Left cardiac atrium (tissue), 4 donors: ENCODE measurements at regions not wholly inside any gene's neighbourhood (a gene's known extent, or its start where the extent isn't known, plus 50 kb on each side); places are given as distances from the start of the nearest gene placed in this dataset.
A peak's percentile ranks its signal among the peaks of the same experiment; 100 is the strongest.
"Not testable (repeated sequence)": the region's sequence is repeated elsewhere in the genome, so short reads cannot be mapped to it uniquely, and the experiment has no call there.

ENCODE experiments used
- ATAC-seq, 2 donors: fragments of 200-7000 bp; cut with Tn5 transposase; one replicate each; pipeline ENCODE4 v1.9.1; 2020; ENCODE audit warnings: mild to moderate bottlenecking in 2 of 2, moderate library complexity in 2 of 2
- DNase-seq: peaks from one replicate; pipeline ENCODE4 v3.0.0-alpha.2; 2020
- intact Hi-C, 2 donors: fragments of 100-400 bp; cut with DNase I; formaldehyde crosslinking; loops; one replicate each; pipeline versions ENCODE4 v1.14.1 to v1.15.1; 2022 to 2023
- donor health status: DM: no; HTN: yes; CAD: no.
- donor health status: DM: no; HTN: yes; CAD: no; lungs with severe emphysema.
- donor health status: DM: yes; HTN: yes; CAD: no.
- donor health status: Dilated cardiomyopathy.

- peak in 1 of 2 donors; percentile 13 for ATAC-seq
Observed at GRCh38 chr15:20280933-20281463, 260.6 kb downstream of the GOLGA6L6 start.

GRCh38 chr15:20280141-20280932 lies 261.3 kb downstream of the GOLGA6L6 start:
- intact Hi-C loops, DNase-seq: not testable (repeated sequence)
- ATAC-seq, result peak in 1 of 2 donors; percentile 45

More at GRCh38 chr15:20280933-20281463, 260.6 kb downstream of the GOLGA6L6 start:
- DNase-seq, result no peak
- intact Hi-C loops, result no loop called here

GRCh38 chr15:20279056-20279455 lies 262.5 kb downstream of the GOLGA6L6 start:
- not testable (repeated sequence) for ATAC-seq, DNase-seq
- intact Hi-C loops, result loop anchor here in 1 of 2 donors (10.0 kb wide), 1 partner anchor 116 kb away; no protein-coding TSS in a partner anchor

GRCh38 chr15:20278376-20278775 lies 263.2 kb downstream of the GOLGA6L6 start:
- not testable (repeated sequence) for ATAC-seq, DNase-seq
- intact Hi-C loops, result loop anchor here in 1 of 2 donors (10.0 kb wide), 1 partner anchor 116 kb away; no protein-coding TSS in a partner anchor

GRCh38 chr15:20277451-20277850 lies 264.1 kb downstream of the GOLGA6L6 start:
- intact Hi-C loops, result loop anchor here in 1 of 2 donors (10.0 kb wide), 1 partner anchor 117 kb away; no protein-coding TSS in a partner anchor
- ATAC-seq, DNase-seq: not testable (repeated sequence)

GRCh38 chr15:20276312-20277114 lies 265.1 kb downstream of the GOLGA6L6 start:
- not testable (repeated sequence) for DNase-seq, ATAC-seq
- intact Hi-C loops, result loop anchor here in 1 of 2 donors (10.0 kb wide), 1 partner anchor 118 kb away; no protein-coding TSS in a partner anchor

- not testable (repeated sequence) for ATAC-seq
- intact Hi-C loops, result loop anchor here in 1 of 2 donors (10.0 kb wide), 1 partner anchor 119 kb away; no protein-coding TSS in a partner anchor
Observed at GRCh38 chr15:20275373-20275967, 266.1 kb downstream of the GOLGA6L6 start.

GRCh38 chr15:20272422-20273184 lies 269.0 kb downstream of the GOLGA6L6 start:
- intact Hi-C loops, result loop anchor here in 1 of 2 donors (10.0 kb wide), 1 partner anchor 122 kb away; no protein-coding TSS in a partner anchor
- peak in 1 of 2 donors; percentile 12 for ATAC-seq

More at GRCh38 chr15:20275373-20275967, 266.1 kb downstream of the GOLGA6L6 start:
- not testable (repeated sequence) for DNase-seq

GRCh38 chr15:20271647-20272046 lies 270.0 kb downstream of the GOLGA6L6 start:
- intact Hi-C loops, result loop anchor here in 1 of 2 donors (10.0 kb wide), 1 partner anchor 123 kb away; no protein-coding TSS in a partner anchor
- no peak for DNase-seq
- ATAC-seq, result peak in 1 of 2 donors; percentile 11

More at GRCh38 chr15:20272422-20273184, 269.0 kb downstream of the GOLGA6L6 start:
- DNase-seq, result no peak

GRCh38 chr15:20269956-20270355 lies 271.6 kb downstream of the GOLGA6L6 start:
- ATAC-seq, result peak in 1 of 2 donors; percentile 20
- not testable (repeated sequence) for DNase-seq
- intact Hi-C loops, result loop anchor here in 1 of 2 donors (10.0 kb wide), 1 partner anchor 125 kb away; no protein-coding TSS in a partner anchor

- DNase-seq, ATAC-seq, intact Hi-C loops: not testable (repeated sequence)
Observed at GRCh38 chr15:20267996-20268395, 273.6 kb downstream of the GOLGA6L6 start.

- ATAC-seq, intact Hi-C loops, DNase-seq: not testable (repeated sequence)
Observed at GRCh38 chr15:20267051-20267730, 274.4 kb downstream of the GOLGA6L6 start.

- intact Hi-C loops, ATAC-seq, DNase-seq: not testable (repeated sequence)
Observed at GRCh38 chr15:20265710-20266109, 275.9 kb downstream of the GOLGA6L6 start.

GRCh38 chr15:20261321-20262280 lies 280.0 kb downstream of the GOLGA6L6 start:
- intact Hi-C loops, DNase-seq: not testable (repeated sequence)
- peak; percentile 18 to 27 for ATAC-seq

- ATAC-seq, intact Hi-C loops, DNase-seq: not testable (repeated sequence)
Observed at GRCh38 chr15:20260650-20261049, 280.9 kb downstream of the GOLGA6L6 start.
